ENCODE measurements at regions not wholly inside any gene's neighbourhood (a gene's known extent, or its start where the extent isn't known, plus 50 kb on each side); places are given as distances from the start of the nearest gene placed in this dataset.
"Not testable (repeated sequence)": the region's sequence is repeated elsewhere in the genome, so short reads cannot be mapped to it uniquely, and the experiment has no call there.

DNA sequence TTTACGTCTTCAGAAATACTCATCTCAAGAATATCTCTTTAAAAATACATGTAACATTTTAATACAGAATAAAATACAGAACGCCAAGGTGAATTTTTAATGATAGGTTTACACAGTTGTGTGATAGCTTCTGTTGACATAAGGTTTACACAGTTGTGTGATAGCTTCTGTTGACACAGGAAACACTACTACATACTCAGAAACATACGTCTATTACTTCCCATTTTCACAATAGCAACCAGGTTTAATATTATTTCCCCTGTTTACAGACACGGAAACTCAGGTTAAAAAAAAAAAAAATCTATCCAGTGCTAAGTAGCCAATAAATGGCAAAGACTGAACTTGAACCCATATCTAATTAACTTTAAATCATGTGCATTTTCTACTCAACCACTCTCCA is 571.2 kb downstream of the LIG4 start:
- no peak for DNase-seq

- DNase-seq = no peak
Observed at GRCh38 chr13:107643615-107644014, 571.7 kb downstream of the LIG4 start.

DNA sequence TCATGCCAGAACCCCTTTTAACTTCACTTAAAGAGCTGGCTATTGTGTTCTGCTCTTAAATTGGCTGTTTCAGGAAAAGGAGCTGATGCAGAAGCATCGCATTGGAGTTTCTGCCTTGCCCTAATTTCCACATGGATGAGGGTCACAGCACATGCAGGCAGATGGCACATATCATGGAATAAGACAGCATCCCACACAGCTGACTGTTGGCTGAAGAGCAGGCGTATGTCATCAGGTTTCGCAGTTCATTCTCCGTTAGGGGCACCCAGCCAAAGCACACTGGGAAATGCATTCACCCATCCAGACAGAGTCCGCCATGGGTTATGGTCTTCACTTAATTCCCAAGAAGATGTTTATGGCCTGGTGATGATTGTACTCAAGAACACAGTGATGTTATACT is 572.5 kb downstream of the LIG4 start:
- DNase-seq = no peak

GRCh38 chr13:107641574-107641973 is 573.8 kb downstream of the LIG4 start:
- DNase-seq = no peak

DNA sequence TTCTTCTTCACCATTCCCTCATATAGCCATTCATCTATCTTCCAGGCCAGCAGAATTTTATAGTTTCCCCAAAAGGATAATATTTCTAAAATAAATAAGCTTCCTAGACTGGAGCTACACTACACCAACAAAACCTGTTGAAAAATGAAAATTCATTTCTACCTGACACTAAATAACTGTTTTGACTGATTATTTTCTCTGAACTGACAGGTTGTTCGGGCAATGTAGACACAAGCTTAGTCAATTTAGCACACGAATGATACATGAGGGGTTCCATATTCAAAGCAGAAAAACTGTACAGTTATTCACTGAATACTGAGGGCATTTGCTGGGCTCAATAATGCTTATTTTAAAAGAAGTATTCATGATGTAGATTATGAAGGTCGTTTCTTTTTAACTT is 589.7 kb downstream of the LIG4 start:
- DNase-seq = no peak

DNA sequence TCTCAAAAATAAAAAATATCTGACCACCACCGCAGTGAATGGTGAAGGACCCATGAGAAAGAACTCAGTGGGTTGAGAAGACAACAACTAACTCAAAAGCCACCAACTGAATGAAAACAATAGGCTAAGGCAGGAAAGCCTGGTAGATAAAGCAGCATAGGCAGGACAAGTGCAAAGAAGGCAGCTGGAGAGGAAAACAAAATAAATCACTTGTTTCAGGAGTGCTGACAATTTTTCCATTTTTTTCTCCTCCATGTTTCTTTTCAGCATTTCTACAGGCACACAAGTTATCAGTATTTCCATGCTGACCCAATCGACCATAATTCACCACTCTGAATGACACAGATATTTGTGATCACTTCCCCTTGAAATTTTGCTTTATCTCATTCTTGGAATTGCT is 597.8 kb downstream of the LIG4 start:
- DNase-seq = no peak

DNA sequence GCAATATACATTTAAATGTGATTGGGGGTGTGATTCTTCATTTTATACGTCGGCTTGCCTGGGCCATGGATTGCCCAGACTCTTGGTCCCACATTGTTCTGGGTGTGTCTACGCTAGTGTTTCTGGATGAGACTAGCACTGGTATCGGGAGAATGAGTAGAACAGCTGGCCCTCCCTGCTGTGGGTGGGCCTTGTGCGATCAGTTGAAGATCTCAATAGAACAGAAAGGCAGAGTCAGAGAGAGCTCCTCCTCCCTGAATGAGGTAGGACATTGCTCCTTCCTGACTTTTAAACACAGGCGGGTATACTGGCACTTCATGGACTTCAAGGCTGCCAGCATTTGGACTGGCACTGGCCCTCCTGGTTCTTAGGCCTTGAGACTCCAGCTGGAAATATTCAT is 603.0 kb downstream of the LIG4 start:
- DNase-seq = no peak

GRCh38 chr13:107608736-107609135 is 606.6 kb downstream of the LIG4 start:
- no peak for DNase-seq

DNA sequence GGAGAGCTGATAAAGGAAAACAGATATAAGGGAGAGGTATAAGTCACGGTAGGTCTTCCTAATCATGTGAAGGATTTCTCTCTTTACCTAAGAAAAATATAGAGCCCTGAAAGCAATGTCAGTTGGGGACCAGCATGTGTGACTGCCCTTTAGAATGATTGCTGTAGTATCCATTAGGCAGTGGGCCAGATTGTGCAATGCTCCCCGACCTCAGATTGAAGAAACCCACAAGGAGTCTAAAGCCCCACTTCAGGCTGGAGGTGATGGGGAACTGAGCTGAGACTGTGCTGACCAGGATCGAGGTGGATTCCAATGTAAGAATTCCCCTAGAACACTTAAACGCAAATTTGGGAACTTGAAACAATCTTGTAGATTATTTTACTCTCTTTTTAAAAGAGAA is 614.4 kb downstream of the LIG4 start:
- DNase-seq = no peak

- not testable (repeated sequence) for DNase-seq
Observed at GRCh38 chr13:107596306-107596705, 619.0 kb downstream of the LIG4 start.

DNA sequence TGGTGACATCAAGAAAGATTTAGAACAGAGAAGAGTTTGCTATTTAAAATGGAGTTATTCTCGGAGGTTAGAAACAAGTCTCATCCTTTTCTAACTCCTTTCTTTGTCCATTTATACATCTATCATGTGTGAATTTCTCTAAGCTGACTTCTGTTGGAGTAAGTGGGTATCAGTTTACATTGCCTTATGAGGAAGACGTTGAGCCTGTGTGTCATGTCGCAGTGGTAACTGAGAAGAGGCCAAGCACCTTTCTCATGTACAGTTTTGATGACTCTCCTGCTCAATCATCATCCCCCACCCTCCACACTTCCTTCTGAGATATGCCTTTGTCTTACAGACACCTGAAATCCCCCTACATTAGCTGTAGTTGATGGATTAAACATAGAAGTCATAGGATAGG is 624.8 kb downstream of the LIG4 start:
- DNase-seq = no peak

DNA sequence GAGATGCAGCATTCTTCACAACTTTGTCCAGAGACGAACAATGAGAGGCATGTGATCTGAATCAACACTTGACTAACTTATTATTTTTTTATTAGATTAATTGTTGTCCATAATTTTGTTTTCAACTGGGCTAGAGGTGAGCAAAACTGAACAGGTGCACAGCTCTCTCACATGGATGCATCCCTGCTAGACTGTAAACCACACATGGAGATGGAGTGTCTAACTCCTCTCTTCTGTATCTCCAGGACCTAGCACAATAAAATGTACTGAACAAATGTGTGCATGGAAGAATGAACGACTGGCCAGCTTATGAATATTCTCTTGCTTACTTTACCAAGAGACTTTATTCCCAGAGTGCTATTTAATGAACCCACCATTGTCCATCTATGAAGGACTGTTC is 627.7 kb downstream of the LIG4 start:
- DNase-seq = no peak

DNA sequence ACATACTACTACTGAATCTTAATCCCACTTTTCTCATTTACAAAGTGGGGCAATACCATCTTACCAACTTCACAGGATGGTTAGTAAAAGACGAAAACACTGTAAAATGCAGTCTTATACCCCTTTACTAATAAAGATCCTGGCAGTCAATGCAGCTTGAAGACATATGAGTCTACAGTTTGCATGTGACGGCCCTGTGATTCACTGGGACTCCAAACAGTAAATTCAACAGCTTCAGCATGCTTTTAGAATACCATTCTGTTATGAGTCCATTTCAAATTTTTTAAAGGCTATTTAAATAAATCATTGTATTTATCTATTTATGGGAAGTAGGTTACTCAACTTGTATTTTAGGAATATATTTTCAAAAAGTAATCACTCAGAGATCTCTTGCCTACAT is 629.1 kb downstream of the LIG4 start:
- no peak for DNase-seq

DNA sequence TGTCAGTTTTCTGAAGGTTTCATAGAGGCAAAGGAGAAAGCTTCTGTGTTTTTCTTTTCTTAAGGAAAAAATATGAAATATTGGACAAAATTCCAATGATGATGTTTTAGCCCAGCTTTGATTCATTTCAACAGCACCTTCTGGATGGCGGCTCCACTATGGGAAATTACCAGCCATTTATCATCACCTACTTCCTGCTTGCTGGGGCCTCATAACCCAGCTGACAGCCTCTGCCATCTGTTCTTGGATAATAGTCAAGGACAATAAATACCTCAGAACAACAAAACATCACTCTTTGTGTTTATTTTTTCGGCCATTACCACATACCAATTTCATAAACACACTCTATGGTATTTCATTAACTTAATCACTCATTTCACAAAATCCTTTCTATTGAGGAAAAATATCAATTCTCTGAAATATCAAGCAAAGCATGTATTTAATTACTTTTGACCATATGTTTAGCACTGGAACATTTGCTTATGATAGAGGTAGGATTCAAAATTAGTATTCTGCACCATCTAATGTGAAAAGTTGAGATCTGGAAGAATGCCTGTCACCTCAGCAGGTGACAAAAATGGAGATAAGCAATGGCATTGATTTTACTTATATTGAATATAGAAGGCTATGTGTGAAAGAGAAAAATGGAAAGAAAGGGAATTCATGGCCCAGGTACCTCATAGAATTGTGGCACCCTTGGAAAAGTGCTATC is 629.7 kb downstream of the LIG4 start:
- DNase-seq = no peak

- DNase-seq = no peak
Observed at GRCh38 chr13:107582171-107582570, 633.2 kb downstream of the LIG4 start.

DNA sequence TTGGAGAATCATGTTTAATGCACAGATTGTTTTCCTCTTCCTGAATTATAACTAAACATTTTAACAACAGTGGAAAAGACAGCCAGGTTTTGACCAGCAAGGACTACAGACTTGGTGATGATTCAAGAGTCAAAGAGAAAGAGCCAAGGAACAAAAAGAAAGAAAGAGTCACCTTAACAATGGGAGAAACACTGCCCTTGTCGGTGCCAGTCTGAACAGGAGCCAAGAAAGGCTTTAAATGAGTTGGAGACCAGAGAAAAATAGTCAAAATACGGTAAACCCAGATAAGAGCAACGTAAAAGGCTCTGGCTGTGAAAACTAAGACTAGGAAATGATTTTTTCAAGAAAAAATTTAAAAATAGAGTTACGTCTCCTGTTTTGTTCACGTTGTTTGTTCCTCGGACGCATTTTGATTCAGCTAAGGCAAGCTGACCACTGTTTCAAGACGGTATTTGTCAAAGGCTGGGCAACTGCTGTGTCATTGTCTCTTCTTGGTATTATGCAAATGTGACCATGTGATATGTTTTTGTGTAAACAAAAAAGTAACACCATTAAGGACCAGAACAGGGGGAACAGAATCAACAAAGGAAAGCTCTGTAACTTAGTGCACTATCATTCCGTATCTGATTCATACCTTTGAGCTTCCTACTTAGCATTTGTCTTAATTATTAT is 634.5 kb downstream of the LIG4 start:
- no peak for DNase-seq

GRCh38 chr13:107576430-107576829 is 638.9 kb downstream of the LIG4 start:
- DNase-seq = no peak

GRCh38 chr13:107574517-107575210 is 640.7 kb downstream of the LIG4 start:
- no peak for DNase-seq

GRCh38 chr13:107573184-107573583 is 642.2 kb downstream of the LIG4 start:
- no peak for DNase-seq

GRCh38 chr13:107572156-107572555 is 643.2 kb downstream of the LIG4 start:
- DNase-seq = no peak

DNA sequence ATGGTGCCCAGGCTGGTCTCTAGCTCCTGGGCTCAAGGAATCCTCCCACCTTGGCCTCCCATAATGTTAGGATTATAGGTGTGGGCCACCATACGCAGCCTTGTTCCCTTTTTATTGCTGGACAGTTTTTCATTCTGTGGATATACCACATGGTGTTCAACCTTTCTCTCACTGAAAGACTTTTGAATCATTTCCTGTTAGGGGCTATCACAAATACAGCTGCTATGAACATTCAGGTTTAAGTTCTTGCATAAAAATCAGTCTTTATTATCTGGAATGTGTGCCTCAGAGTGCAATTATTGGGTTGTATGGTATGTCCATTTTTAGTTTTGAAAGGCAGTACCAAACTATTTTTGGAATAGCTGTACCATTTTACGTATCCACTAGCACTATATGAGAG is 647.2 kb downstream of the LIG4 start:
- DNase-seq = no peak

DNA sequence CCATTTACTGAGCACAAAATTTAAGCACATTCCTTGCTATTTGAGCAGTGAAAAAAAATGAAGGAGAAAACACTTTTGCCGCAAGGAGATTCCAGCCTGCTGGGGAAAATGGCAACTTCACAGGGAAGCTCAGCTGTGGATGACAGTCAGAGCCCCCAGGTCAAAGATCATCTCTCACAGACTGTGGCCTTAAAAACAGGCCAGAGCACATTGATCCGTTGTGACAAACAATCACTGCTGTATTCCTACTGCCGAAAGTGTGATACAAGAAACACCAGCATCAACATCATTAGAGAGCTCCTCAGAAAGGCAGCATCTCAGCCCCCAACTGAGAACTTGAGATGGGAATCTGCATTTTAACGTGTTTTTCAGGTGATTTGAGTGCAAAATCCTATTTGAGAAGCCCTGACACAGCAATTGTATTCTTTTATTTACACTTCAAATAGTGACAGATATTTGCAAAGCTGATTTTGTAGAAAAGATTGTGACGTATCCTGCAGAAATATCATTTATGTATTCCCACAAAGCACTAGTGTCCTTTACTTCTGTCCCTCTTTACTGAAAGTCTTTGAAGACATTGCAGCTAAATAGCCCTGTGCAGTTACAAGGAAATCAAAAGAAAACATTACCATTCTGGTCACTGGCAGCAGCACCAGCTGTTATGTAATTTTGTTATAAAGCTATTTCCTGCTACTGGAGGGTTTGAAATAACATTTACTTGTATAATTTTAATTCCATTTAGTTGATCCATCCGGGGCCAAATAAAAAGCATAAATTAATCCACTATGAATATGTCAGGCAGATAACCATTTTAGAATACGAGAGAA is 652.0 kb downstream of the LIG4 start:
- no peak for DNase-seq

GRCh38 chr13:107562203-107562602 is 653.1 kb downstream of the LIG4 start:
- DNase-seq = no peak
